K562 (cell line): ENCODE measurements at regions not wholly inside any gene's neighbourhood (a gene's known extent, or its start where the extent isn't known, plus 50 kb on each side); places are given as distances from the start of the nearest gene placed in this dataset.

Experiments used
- ATAC-seq: fragments of 200-7000 bp; cut with Tn5 transposase; 3 replicates; pipeline ENCODE4 v1.9.1; 2020; ENCODE audit warnings: moderate library complexity
- BruUV-seq: library from RNA; stranded (reverse); fragments of 400-500 nt; replicated peaks from 2 replicates; lab custom pipeline; 2021; lab: Mats Ljungman, UMichigan
- CTCF ChIA-PET: fragments of 300-600 bp; formaldehyde crosslinking; extraction: SDS; loops from one replicate; lab custom pipeline; 2021; ENCODE audit warnings: low intra/inter-chr PET ratio; lab: Yijun Ruan, JAX
- POLR2A ChIA-PET: fragments of 300-600, 350-650 bp; sonication (Branson Sonifier 250); formaldehyde crosslinking; extraction: SDS; loops from one replicate; lab custom pipeline; 2021; ENCODE audit warnings: antibody characterized with exemption, inconsistent platforms; lab: Yijun Ruan, JAX
- DNase-seq, 4 experiments: peaks; one replicate each; pipeline versions ENCODE4 v3.0.0 to v3.0.0-alpha.2; 2011 to 2018; ENCODE audit warnings: low spot score in 3 of 4, mixed read lengths in 3 of 4; ENCODE audit errors: extremely low read depth in 1 of 4
- FAIRE-seq: peaks from 2 replicates; lab custom pipeline; 2011; peaks lifted over from hg19 to GRCh38; lab: Jason Lieb, UNC
- H2AFZ ChIP-seq: 2 replicates; pipeline ENCODE4 v1.6.0; 2011; ENCODE audit warnings: low read depth, low read length, control low read depth, inconsistent platforms
- H3K27ac ChIP-seq: fragments of 200-600 bp; 3 replicates; pipeline ENCODE4 v1.8.0; 2011; ENCODE audit warnings: low read depth, mild to moderate bottlenecking, control low read depth, inconsistent platforms, low read length, moderate library complexity, mixed read lengths; ENCODE audit errors: extremely low read depth
- H3K27me3 ChIP-seq, 2 experiments: fragments of 300-600 bp in 1 of 2; 2 replicates in 1 of 2; 3 replicates in 1 of 2; pipeline versions ENCODE4 v1.6.0 to v1.8.0; 2011; ENCODE audit warnings: inconsistent platforms in 2 of 2, low read length in 2 of 2, mild to moderate bottlenecking in 1 of 2, mixed read lengths in 1 of 2, moderate library complexity in 1 of 2; ENCODE audit not compliant: control insufficient read depth in 2 of 2, insufficient read depth in 2 of 2
- H3K36me3 ChIP-seq: fragments of 300-600 bp; 3 replicates; pipeline ENCODE4 v1.8.0; 2011; ENCODE audit warnings: mild to moderate bottlenecking, low read length, inconsistent platforms; ENCODE audit not compliant: control insufficient read depth, insufficient read depth
- H3K4me1 ChIP-seq, 2 experiments: fragments of 200-600 bp in 1 of 2; replicated peaks in 1 of 2; 2 replicates in 1 of 2; 3 replicates in 1 of 2; pipeline versions ENCODE4 v1.5.1 to v1.8.0; 2011; ENCODE audit warnings: inconsistent platforms in 2 of 2, low read length in 2 of 2, mild to moderate bottlenecking in 1 of 2, mixed read lengths in 1 of 2, moderate library complexity in 1 of 2; ENCODE audit not compliant: control insufficient read depth in 2 of 2, insufficient read depth in 2 of 2
- H3K4me2 ChIP-seq: 2 replicates; pipeline ENCODE4 v1.6.1; 2011; ENCODE audit warnings: low read length, control low read depth, inconsistent platforms, mixed read lengths; ENCODE audit not compliant: insufficient read depth
- H3K4me3 ChIP-seq: fragments of 200-600 bp; sonication (generic), shearing (Covaris generic); 2 replicates; pipeline ENCODE4 v1.5.1; 2016; ENCODE audit warnings: control low read depth, inconsistent platforms
- H3K79me2 ChIP-seq: fragments of 200-600 bp; 3 replicates; pipeline ENCODE4 v1.8.0; 2011; ENCODE audit warnings: low read length, inconsistent platforms; ENCODE audit not compliant: control insufficient read depth, insufficient read depth
- H3K9ac ChIP-seq, 2 experiments: 2 replicates each; pipeline versions ENCODE4 v1.6.0 to v1.6.1; 2011; ENCODE audit warnings: low read depth in 2 of 2, low read length in 2 of 2, control low read depth in 1 of 2, inconsistent platforms in 1 of 2, mild to moderate bottlenecking in 1 of 2, mixed read lengths in 1 of 2; ENCODE audit not compliant: insufficient read depth in 1 of 2
- H3K9me1 ChIP-seq: one replicate; pipeline ENCODE4 v1.6.0; 2011; ENCODE audit warnings: inconsistent platforms, mild to moderate bottlenecking, low read length, moderate library complexity; ENCODE audit not compliant: control insufficient read depth, insufficient read depth
- H3K9me3 ChIP-seq: replicated peaks from 2 replicates; pipeline ENCODE4 v1.5.1; 2011; ENCODE audit warnings: low read depth, low read length, inconsistent platforms; ENCODE audit not compliant: control insufficient read depth, insufficient read depth
- H4K20me1 ChIP-seq: replicated peaks from 2 replicates; pipeline ENCODE4 v1.6.1; 2011; ENCODE audit warnings: low read length, inconsistent platforms, mixed read lengths; ENCODE audit not compliant: control insufficient read depth, insufficient read depth
- CBFB ChIP-seq: sonication (generic); formaldehyde crosslinking; IDR thresholded peaks from 2 replicates; pipeline ENCODE4 v1.4.0; 2020; ENCODE audit warnings: mild to moderate bottlenecking, missing genetic modification reagents
- CEBPG ChIP-seq, 3 experiments: fragments of 200-800 bp in 1 of 3; sonication (Bioruptor generic) in 1 of 3; sonication (generic) in 1 of 3; formaldehyde crosslinking in 1 of 3; IDR thresholded peaks in 2 of 3; conservative IDR thresholded peaks in 1 of 3; 2 replicates each; pipeline versions ENCODE4 v1.6.1 to v1.8.0; 2016 to 2022; ENCODE audit warnings: missing compliant biosample characterization in 2 of 3, missing genetic modification characterization in 2 of 3, mild to moderate bottlenecking in 1 of 3, missing genetic modification reagents in 1 of 3
- FOXM1 ChIP-seq, 2 experiments: fragments of 450-650 bp in 1 of 2; sonication (generic) in 1 of 2; formaldehyde crosslinking in 1 of 2; IDR thresholded peaks; 2 replicates each; pipeline versions ENCODE4 v1.6.1 to v1.9.0; 2017 to 2022; ENCODE audit warnings: low read depth in 2 of 2, mild to moderate bottlenecking in 2 of 2, missing genetic modification reagents in 1 of 2, moderate library complexity in 1 of 2
- HMGN3 ChIP-seq: IDR thresholded peaks from 2 replicates; pipeline ENCODE4 v1.6.1; 2011; ENCODE audit warnings: borderline replicate concordance, low read depth, mild to moderate bottlenecking, mixed read lengths, low read length; ENCODE audit not compliant: insufficient read length; ENCODE audit errors: extremely low read depth
- LARP7 ChIP-seq: fragments of 450-650 bp; IDR thresholded peaks from 2 replicates; pipeline ENCODE4 v1.6.1; 2016
- NCOA2 ChIP-seq, 2 experiments: fragments of 450-650 bp; IDR thresholded peaks; 2 replicates each; pipeline ENCODE4 v1.6.1; 2018; ENCODE audit warnings: mild to moderate bottlenecking in 2 of 2, moderate library complexity in 1 of 2; ENCODE audit not compliant: partially characterized antibody in 2 of 2
- RBM25 ChIP-seq: fragments of 200-400 bp; formaldehyde crosslinking; IDR thresholded peaks from 2 replicates; pipeline ENCODE4 v1.6.1; 2018; ENCODE audit warnings: low read length, low read depth, moderate library complexity; ENCODE audit not compliant: severe bottlenecking
- SIN3A ChIP-seq, 2 experiments: fragments of 150-350 bp in 1 of 2; IDR thresholded peaks; 2 replicates each; pipeline ENCODE4 v1.6.1; 2011 to 2016; ENCODE audit warnings: borderline replicate concordance in 2 of 2, low read depth in 2 of 2, low read length in 2 of 2, mild to moderate bottlenecking in 2 of 2, moderate library complexity in 2 of 2; ENCODE audit not compliant: control insufficient read depth in 1 of 2
- U2AF2 ChIP-seq: fragments of 200-400 bp; formaldehyde crosslinking; optimal IDR thresholded peaks from 2 replicates; pipeline ENCODE3; 2017; ENCODE audit warnings: low read depth, mild to moderate bottlenecking, low read length
- ZNF780A ChIP-seq: fragments of 250-450 bp; sonication (Bioruptor Pico); IDR thresholded peaks from 2 replicates; pipeline ENCODE4 v1.5.0; 2021; ENCODE audit warnings: mild to moderate bottlenecking
- WGBS: fragments of 100-300 bp; shearing (Covaris generic); methylation state at CpG from one replicate; pipeline ENCODE4 v1.1.6; 2016; ENCODE audit warnings: low coverage, mixed read lengths; ENCODE audit not compliant: insufficient coverage; ENCODE audit errors: missing lambda C conversion rate; 5-methylcytosine and 5-hydroxymethylcytosine counted together
- in situ Hi-C: fragments of 300-500 bp; cut with MboI; formaldehyde crosslinking; loops from 4 replicates; pipeline ENCODE4 v1.15.0; 2018; ENCODE audit warnings: inconsistent platforms, mixed read lengths
- intact Hi-C: fragments of 100-400 bp; cut with micrococcal nuclease; formaldehyde crosslinking; loops from 2 replicates; pipeline ENCODE4 v1.14.2; 2022
- TF ChIP-seq, protein P1 (sequence below): fragments of 450-650 bp; formaldehyde crosslinking; IDR thresholded peaks from 2 replicates; pipeline ENCODE4 v1.4.0; 2020; ENCODE audit warnings: mild to moderate bottlenecking, moderate library complexity

DNA sequence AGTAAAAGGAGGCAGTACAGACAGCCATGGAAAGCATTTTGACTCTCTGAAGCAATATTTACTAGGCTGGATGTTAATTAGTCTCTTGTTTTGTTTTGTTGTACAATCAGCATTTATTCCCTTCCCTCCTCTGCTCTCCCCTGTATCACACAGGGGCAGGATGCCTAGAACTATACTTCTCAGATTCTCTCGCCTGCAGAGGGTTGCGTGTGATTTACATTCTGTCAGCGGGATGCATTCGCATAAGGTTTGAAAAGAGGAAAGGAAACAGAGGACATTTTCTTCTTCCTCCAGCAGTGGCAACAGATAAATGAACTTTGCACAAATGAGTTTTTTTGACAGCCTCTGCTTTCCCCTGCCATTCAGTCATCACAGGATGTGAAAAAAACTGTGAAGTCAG lies 188.3 kb downstream of the RSL24D1 start:
- Histone ChIP-seq H3K4me3 (no peak overlapping the region), H3K4me2 (no peak overlapping the region), H3K27ac (no peak overlapping the region), H2AFZ (no peak overlapping the region), H3K9ac (no peak overlapping the region), H3K4me1 (no peaks in the 10 kb centered on the region), H3K79me2 (no peaks in the 10 kb centered on the region), H3K36me3 (no peaks in the 10 kb centered on the region), H3K9me3 (no peaks in the 10 kb centered on the region; the same call in 1 of the 2 replicates), H3K9me1 (no peaks in the 10 kb centered on the region), H4K20me1 (no peaks in the 10 kb centered on the region), H3K27me3 (no peaks in the 10 kb centered on the region)
- DNase-seq: no peak
- 0% methylated on average over 4 of the region's 4 CpGs for WGBS
- intact Hi-C loops: no loop called here
- TF ChIP-seq CBFB (CRISPR knock-in tag): no peak
- no peak for TF ChIP-seq RBM25
- no peak for TF ChIP-seq FOXM1 (IDR thresholded peaks at IDR 0.05; ENCODE audit: low read depth)
- no peak for TF ChIP-seq FOXM1 (CRISPR knock-in tag; IDR thresholded peaks at IDR 0.05; ENCODE audit: low read depth)
- no peak for TF ChIP-seq U2AF2
- no peak for TF ChIP-seq CEBPG (CRISPR knock-in tag; IDR thresholded peaks at IDR 0.05)
- no peak for TF ChIP-seq CEBPG (tag; conservative IDR thresholded peaks at IDR 0.05 in 1 of 2, IDR thresholded peaks at IDR 0.05 in 1 of 2)
- no peak for TF ChIP-seq SIN3A (IDR thresholded peaks at IDR 0.05; ENCODE audit: borderline replicate concordance in 2 of 2, control insufficient read depth in 1 of 2, low read depth in 2 of 2, low read length in 2 of 2)
- TF ChIP-seq LARP7: no peak
- TF ChIP-seq, protein P1, sequence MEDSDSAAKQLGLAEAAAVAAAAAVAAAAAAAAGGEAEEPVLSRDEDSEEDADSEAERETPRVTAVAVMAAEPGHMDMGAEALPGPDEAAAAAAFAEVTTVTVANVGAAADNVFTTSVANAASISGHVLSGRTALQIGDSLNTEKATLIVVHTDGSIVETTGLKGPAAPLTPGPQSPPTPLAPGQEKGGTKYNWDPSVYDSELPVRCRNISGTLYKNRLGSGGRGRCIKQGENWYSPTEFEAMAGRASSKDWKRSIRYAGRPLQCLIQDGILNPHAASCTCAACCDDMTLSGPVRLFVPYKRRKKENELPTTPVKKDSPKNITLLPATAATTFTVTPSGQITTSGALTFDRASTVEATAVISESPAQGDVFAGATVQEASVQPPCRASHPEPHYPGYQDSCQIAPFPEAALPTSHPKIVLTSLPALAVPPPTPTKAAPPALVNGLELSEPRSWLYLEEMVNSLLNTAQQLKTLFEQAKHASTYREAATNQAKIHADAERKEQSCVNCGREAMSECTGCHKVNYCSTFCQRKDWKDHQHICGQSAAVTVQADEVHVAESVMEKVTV (CRISPR knock-in tag): no peak
- TF ChIP-seq NCOA2 (IDR thresholded peaks at IDR 0.05; ENCODE audit: partially characterized antibody in 2 of 2): no peak
- no peak for TF ChIP-seq HMGN3
- TF ChIP-seq ZNF780A (CRISPR knock-in tag): no peak
- FAIRE-seq: no peak
- no TSS peak for BruUV-seq
- no peak for ATAC-seq
- ChIA-PET CTCF (no interaction called here), POLR2A (no interaction called here)
- in situ Hi-C loops: no loop called here
